Ovary (tissue), 7 donors: ENCODE measurements at regions not wholly inside any gene's neighbourhood (a gene's known extent, or its start where the extent isn't known, plus 50 kb on each side); places are given as distances from the start of the nearest gene placed in this dataset.

Source experiments
- DNase-seq, 5 donors: peaks; one replicate each; pipeline ENCODE4 v3.0.0-alpha.2; 2019 to 2020
- H3K27ac ChIP-seq, 2 donors: fragments of 200-600 bp; one replicate each; pipeline versions ENCODE4 v1.5.1 to v1.8.0; 2019 to 2022
- H3K27me3 ChIP-seq: fragments of 200-600 bp; one replicate; pipeline ENCODE4 v1.8.0; 2022
- H3K36me3 ChIP-seq: fragments of 200-600 bp; sonication (generic); one replicate; pipeline ENCODE4 v1.5.1; 2019
- H3K4me1 ChIP-seq: one replicate; pipeline ENCODE4 v1.8.1; 2013; ENCODE audit warnings: mild to moderate bottlenecking, moderate library complexity; ENCODE audit not compliant: insufficient read depth
- H3K4me3 ChIP-seq: fragments of 200-600 bp; sonication (generic); one replicate; pipeline ENCODE4 v1.5.1; 2017
- H3K9me3 ChIP-seq, 2 donors: fragments of 200-600 bp in 1 of 2; sonication (generic) in 1 of 2; one replicate each; pipeline versions ENCODE4 v1.5.1 to v1.8.1; 2013 to 2019; ENCODE audit warnings: mild to moderate bottlenecking in 1 of 2, moderate library complexity in 1 of 2
- EP300 ChIP-seq: sonication (generic); formaldehyde crosslinking; IDR thresholded peaks from one replicate; pipeline ENCODE4 v1.6.1; 2017; ENCODE audit warnings: antibody characterized with exemption
- POLR2A ChIP-seq: fragments of 450-650 bp; IDR thresholded peaks from one replicate; pipeline ENCODE4 v1.6.1; 2017; ENCODE audit warnings: antibody characterized with exemption, mild to moderate bottlenecking, moderate library complexity
- WGBS, 3 donors: extraction: QIAGEN DNeasy Blood & Tissue Kit in 1 of 3; methylation state at CpG; one replicate each; pipeline versions ENCODE4 v1.1.5 to v1.1.7; 2013 to 2017; 5-methylcytosine and 5-hydroxymethylcytosine counted together
- intact Hi-C, 4 donors: fragments of 100-400 bp; cut with DNase I; formaldehyde crosslinking; loops; one replicate each; pipeline versions ENCODE4 v1.11.0 to v1.15.1; 2022 to 2023
- TF ChIP-seq, protein P1 (sequence below), 3 donors: fragments of 450-650 bp in 2 of 3; fragments of 200-600 bp in 1 of 3; IDR thresholded peaks; one replicate each; pipeline versions ENCODE4 v1.5.1 to v1.8.0; 2016 to 2022; ENCODE audit warnings: antibody characterized with exemption in 3 of 3, mild to moderate bottlenecking in 1 of 3
- donor health status: DM: no; HTN: no; CAD: no; lungs with moderate emphysema.
- donor health status: DM: no; HTN: no; CAD: no.
- donor health status: Bipolar disorder and iron deficiency.
- donor health status: DM: no; HTN: no; CAD: no.
- donor health status: DM: yes; HTN: yes; CAD: no.

GRCh38 chr6:114608091-114608490 is 265.3 kb upstream of the HS3ST5 start:
- WGBS, 3 donors, result 74 to 81% (median 78%) methylated on average over 2 of the region's 2 CpGs
- no peaks in the 10 kb centered on the region for H3K4me1 ChIP-seq
- intact Hi-C loops, result no loop called here
- no peaks in the 10 kb centered on the region for H3K27me3 ChIP-seq
- no peaks in the 10 kb centered on the region for H3K9me3 ChIP-seq
- no peak overlapping the region for H3K4me3 ChIP-seq
- H3K36me3 ChIP-seq, result no peaks in the 10 kb centered on the region
- H3K27ac ChIP-seq, result no peak overlapping the region
- TF ChIP-seq, protein P1, sequence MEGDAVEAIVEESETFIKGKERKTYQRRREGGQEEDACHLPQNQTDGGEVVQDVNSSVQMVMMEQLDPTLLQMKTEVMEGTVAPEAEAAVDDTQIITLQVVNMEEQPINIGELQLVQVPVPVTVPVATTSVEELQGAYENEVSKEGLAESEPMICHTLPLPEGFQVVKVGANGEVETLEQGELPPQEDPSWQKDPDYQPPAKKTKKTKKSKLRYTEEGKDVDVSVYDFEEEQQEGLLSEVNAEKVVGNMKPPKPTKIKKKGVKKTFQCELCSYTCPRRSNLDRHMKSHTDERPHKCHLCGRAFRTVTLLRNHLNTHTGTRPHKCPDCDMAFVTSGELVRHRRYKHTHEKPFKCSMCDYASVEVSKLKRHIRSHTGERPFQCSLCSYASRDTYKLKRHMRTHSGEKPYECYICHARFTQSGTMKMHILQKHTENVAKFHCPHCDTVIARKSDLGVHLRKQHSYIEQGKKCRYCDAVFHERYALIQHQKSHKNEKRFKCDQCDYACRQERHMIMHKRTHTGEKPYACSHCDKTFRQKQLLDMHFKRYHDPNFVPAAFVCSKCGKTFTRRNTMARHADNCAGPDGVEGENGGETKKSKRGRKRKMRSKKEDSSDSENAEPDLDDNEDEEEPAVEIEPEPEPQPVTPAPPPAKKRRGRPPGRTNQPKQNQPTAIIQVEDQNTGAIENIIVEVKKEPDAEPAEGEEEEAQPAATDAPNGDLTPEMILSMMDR (IDR thresholded peaks at IDR 0.05), result no peak
- TF ChIP-seq POLR2A, result no peak
- TF ChIP-seq EP300, result no peak
- DNase-seq, result no peak

GRCh38 chr6:114605656-114606055 is 262.8 kb upstream of the HS3ST5 start:
- Histone ChIP-seq H3K4me1 (no peaks in the 10 kb centered on the region), H3K4me3 (no peak overlapping the region), H3K27ac (no peak overlapping the region), H3K9me3 (no peaks in the 10 kb centered on the region), H3K36me3 (no peaks in the 10 kb centered on the region), H3K27me3 (no peaks in the 10 kb centered on the region)
- DNase-seq, result no peak
- intact Hi-C loops, result no loop called here
- TF ChIP-seq EP300 (no peak), POLR2A (no peak)
- TF ChIP-seq, protein P1 (IDR thresholded peaks at IDR 0.05), result no peak
- WGBS, 3 donors, result 58 to 65% (median 62%) methylated on average over 3 of the region's 3 CpGs

DNA sequence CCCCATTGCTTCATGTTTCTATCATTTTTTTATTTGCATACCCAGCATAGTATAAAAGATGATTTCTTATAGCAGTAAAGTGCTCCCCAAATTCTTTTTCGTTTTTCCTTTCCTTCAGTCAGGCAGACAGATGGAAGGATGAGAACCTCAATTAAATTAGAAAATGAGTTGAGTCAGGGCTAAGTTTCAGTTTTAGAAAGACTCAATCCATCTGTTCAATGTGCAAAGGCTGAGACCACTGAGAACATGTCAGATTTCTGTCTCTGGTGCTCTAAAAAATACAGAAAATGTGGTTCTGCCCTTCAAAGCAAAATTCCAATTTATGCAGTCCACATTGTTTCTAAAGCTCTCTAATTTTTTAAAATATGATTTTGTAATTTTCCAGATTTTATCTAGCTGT is 257.6 kb upstream of the HS3ST5 start:
- no peak for TF ChIP-seq POLR2A
- no peaks in the 10 kb centered on the region for H3K27me3 ChIP-seq
- WGBS, 3 donors, result 37 to 58% (median 58%) methylated on average over 1 of the region's 1 CpG
- DNase-seq, result no peak
- H3K4me3 ChIP-seq, result no peak overlapping the region
- no peaks in the 10 kb centered on the region for H3K9me3 ChIP-seq
- no peaks in the 10 kb centered on the region for H3K4me1 ChIP-seq
- H3K36me3 ChIP-seq, result no peaks in the 10 kb centered on the region
- intact Hi-C loops, result no loop called here
- no peak overlapping the region for H3K27ac ChIP-seq

DNA sequence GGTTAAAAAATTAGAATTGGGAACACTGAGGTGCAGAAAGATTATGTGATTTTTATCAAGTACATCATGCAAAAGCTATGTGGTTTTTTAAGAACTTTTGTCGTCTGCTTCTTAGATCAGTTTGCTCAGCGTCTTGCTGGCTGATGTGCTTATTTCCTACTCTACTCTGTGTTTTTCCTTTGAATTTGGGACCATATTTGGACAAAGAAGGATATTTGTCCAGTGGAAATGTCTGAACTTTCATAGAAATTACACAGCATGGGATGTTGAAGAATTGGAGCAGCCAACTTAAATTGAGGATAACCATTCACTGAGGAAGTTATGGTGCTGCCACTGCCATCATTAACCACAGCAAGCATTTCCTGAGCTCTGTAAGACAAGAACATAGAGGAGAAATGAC is 252.8 kb upstream of the HS3ST5 start:
- Histone ChIP-seq H3K4me3 (no peak overlapping the region), H3K4me1 (no peaks in the 10 kb centered on the region), H3K9me3 (no peaks in the 10 kb centered on the region), H3K36me3 (no peaks in the 10 kb centered on the region), H3K27ac (no peak overlapping the region), H3K27me3 (no peaks in the 10 kb centered on the region)
- TF ChIP-seq, protein P1 (IDR thresholded peaks at IDR 0.05), result no peak
- TF ChIP-seq POLR2A (no peak), EP300 (no peak)
- WGBS, 3 donors, result 74 to 88% (median 87%) methylated on average over 2 of the region's 2 CpGs
- DNase-seq, result no peak
- intact Hi-C loops, result no loop called here

GRCh38 chr6:114595186-114595585 is 252.4 kb upstream of the HS3ST5 start:
- intact Hi-C loops, result no loop called here
- no peak overlapping the region for H3K27ac ChIP-seq
- no peak for TF ChIP-seq EP300
- no peak for TF ChIP-seq POLR2A
- TF ChIP-seq, protein P1 (IDR thresholded peaks at IDR 0.05), result no peak
- H3K4me1 ChIP-seq, result no peaks in the 10 kb centered on the region
- no peaks in the 10 kb centered on the region for H3K36me3 ChIP-seq
- no peaks in the 10 kb centered on the region for H3K27me3 ChIP-seq
- H3K9me3 ChIP-seq, result no peaks in the 10 kb centered on the region
- WGBS, 3 donors, result 34 to 57% (median 56%) methylated on average over 1 of the region's 1 CpG
- H3K4me3 ChIP-seq, result no peak overlapping the region
- no peak for DNase-seq
